ENCODE measurements at regions not wholly inside any gene's neighbourhood (a gene's known extent, or its start where the extent isn't known, plus 50 kb on each side); places are given as distances from the start of the nearest gene placed in this dataset.

DNA sequence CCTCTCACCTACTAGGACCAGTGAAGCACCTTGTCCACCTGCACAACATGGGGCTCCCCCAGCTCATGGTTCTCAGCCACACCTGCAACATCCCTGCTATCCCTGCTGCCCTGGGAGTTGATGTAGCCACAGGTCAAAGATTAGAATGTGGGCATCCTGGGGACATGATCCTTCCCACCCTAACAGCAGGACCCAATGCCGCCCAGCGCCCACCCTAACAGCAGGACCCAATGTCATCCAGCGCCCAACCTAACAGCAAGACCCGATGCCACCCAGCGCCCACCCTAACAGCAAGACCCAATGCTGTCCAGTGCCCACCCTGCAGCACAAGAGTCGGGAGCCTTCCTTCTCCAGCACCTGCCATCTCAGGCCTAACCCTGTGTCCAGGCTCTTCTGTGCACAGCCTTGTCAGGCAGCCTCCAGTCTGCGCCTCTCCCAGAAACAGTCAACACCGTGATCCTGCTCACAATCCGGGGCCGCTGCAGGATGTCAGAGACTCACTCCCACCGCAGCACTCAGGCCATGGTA, 237.3 kb upstream of the SALL3 start:
- TF ChIP-seq EP300 (IDR thresholded peaks at IDR 0.05) (no peak), POLR2A (IDR thresholded peaks at IDR 0.05) (no peak)
- TF ChIP-seq, protein P1, sequence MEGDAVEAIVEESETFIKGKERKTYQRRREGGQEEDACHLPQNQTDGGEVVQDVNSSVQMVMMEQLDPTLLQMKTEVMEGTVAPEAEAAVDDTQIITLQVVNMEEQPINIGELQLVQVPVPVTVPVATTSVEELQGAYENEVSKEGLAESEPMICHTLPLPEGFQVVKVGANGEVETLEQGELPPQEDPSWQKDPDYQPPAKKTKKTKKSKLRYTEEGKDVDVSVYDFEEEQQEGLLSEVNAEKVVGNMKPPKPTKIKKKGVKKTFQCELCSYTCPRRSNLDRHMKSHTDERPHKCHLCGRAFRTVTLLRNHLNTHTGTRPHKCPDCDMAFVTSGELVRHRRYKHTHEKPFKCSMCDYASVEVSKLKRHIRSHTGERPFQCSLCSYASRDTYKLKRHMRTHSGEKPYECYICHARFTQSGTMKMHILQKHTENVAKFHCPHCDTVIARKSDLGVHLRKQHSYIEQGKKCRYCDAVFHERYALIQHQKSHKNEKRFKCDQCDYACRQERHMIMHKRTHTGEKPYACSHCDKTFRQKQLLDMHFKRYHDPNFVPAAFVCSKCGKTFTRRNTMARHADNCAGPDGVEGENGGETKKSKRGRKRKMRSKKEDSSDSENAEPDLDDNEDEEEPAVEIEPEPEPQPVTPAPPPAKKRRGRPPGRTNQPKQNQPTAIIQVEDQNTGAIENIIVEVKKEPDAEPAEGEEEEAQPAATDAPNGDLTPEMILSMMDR (IDR thresholded peaks at IDR 0.05): no peak

Measured in sigmoid colon (tissue), 4 donors.